K562 (cell line): ENCODE measurements at regions not wholly inside any gene's neighbourhood (a gene's known extent, or its start where the extent isn't known, plus 50 kb on each side); places are given as distances from the start of the nearest gene placed in this dataset.

Experiments
- ATAC-seq: fragments of 200-7000 bp; cut with Tn5 transposase; 3 replicates; pipeline ENCODE4 v1.9.1; 2020; ENCODE audit warnings: moderate library complexity
- BruUV-seq: library from RNA; stranded (reverse); fragments of 400-500 nt; replicated peaks from 2 replicates; lab custom pipeline; 2021; lab: Mats Ljungman, UMichigan
- CTCF ChIA-PET: fragments of 300-600 bp; formaldehyde crosslinking; extraction: SDS; loops from one replicate; lab custom pipeline; 2021; ENCODE audit warnings: low intra/inter-chr PET ratio; lab: Yijun Ruan, JAX
- POLR2A ChIA-PET: fragments of 300-600, 350-650 bp; sonication (Branson Sonifier 250); formaldehyde crosslinking; extraction: SDS; loops from one replicate; lab custom pipeline; 2021; ENCODE audit warnings: antibody characterized with exemption, inconsistent platforms; lab: Yijun Ruan, JAX
- DNase-seq, 4 experiments: peaks; one replicate each; pipeline versions ENCODE4 v3.0.0 to v3.0.0-alpha.2; 2011 to 2018; ENCODE audit warnings: low spot score in 3 of 4, mixed read lengths in 3 of 4; ENCODE audit errors: extremely low read depth in 1 of 4
- FAIRE-seq: peaks from 2 replicates; lab custom pipeline; 2011; peaks lifted over from hg19 to GRCh38; lab: Jason Lieb, UNC
- H2AFZ ChIP-seq: 2 replicates; pipeline ENCODE4 v1.6.0; 2011; ENCODE audit warnings: low read depth, low read length, control low read depth, inconsistent platforms
- H3K27ac ChIP-seq: fragments of 200-600 bp; 3 replicates; pipeline ENCODE4 v1.8.0; 2011; ENCODE audit warnings: low read depth, mild to moderate bottlenecking, control low read depth, inconsistent platforms, low read length, moderate library complexity, mixed read lengths; ENCODE audit errors: extremely low read depth
- H3K27me3 ChIP-seq, 2 experiments: fragments of 300-600 bp in 1 of 2; 2 replicates in 1 of 2; 3 replicates in 1 of 2; pipeline versions ENCODE4 v1.6.0 to v1.8.0; 2011; ENCODE audit warnings: inconsistent platforms in 2 of 2, low read length in 2 of 2, mild to moderate bottlenecking in 1 of 2, mixed read lengths in 1 of 2, moderate library complexity in 1 of 2; ENCODE audit not compliant: control insufficient read depth in 2 of 2, insufficient read depth in 2 of 2
- H3K36me3 ChIP-seq: fragments of 300-600 bp; 3 replicates; pipeline ENCODE4 v1.8.0; 2011; ENCODE audit warnings: mild to moderate bottlenecking, low read length, inconsistent platforms; ENCODE audit not compliant: control insufficient read depth, insufficient read depth
- H3K4me1 ChIP-seq, 2 experiments: fragments of 200-600 bp in 1 of 2; replicated peaks in 1 of 2; 2 replicates in 1 of 2; 3 replicates in 1 of 2; pipeline versions ENCODE4 v1.5.1 to v1.8.0; 2011; ENCODE audit warnings: inconsistent platforms in 2 of 2, low read length in 2 of 2, mild to moderate bottlenecking in 1 of 2, mixed read lengths in 1 of 2, moderate library complexity in 1 of 2; ENCODE audit not compliant: control insufficient read depth in 2 of 2, insufficient read depth in 2 of 2
- H3K4me2 ChIP-seq: 2 replicates; pipeline ENCODE4 v1.6.1; 2011; ENCODE audit warnings: low read length, control low read depth, inconsistent platforms, mixed read lengths; ENCODE audit not compliant: insufficient read depth
- H3K4me3 ChIP-seq: fragments of 200-600 bp; sonication (generic), shearing (Covaris generic); 2 replicates; pipeline ENCODE4 v1.5.1; 2016; ENCODE audit warnings: control low read depth, inconsistent platforms
- H3K79me2 ChIP-seq: fragments of 200-600 bp; 3 replicates; pipeline ENCODE4 v1.8.0; 2011; ENCODE audit warnings: low read length, inconsistent platforms; ENCODE audit not compliant: control insufficient read depth, insufficient read depth
- H3K9ac ChIP-seq, 2 experiments: 2 replicates each; pipeline versions ENCODE4 v1.6.0 to v1.6.1; 2011; ENCODE audit warnings: low read depth in 2 of 2, low read length in 2 of 2, control low read depth in 1 of 2, inconsistent platforms in 1 of 2, mild to moderate bottlenecking in 1 of 2, mixed read lengths in 1 of 2; ENCODE audit not compliant: insufficient read depth in 1 of 2
- H3K9me1 ChIP-seq: one replicate; pipeline ENCODE4 v1.6.0; 2011; ENCODE audit warnings: inconsistent platforms, mild to moderate bottlenecking, low read length, moderate library complexity; ENCODE audit not compliant: control insufficient read depth, insufficient read depth
- H3K9me3 ChIP-seq: replicated peaks from 2 replicates; pipeline ENCODE4 v1.5.1; 2011; ENCODE audit warnings: low read depth, low read length, inconsistent platforms; ENCODE audit not compliant: control insufficient read depth, insufficient read depth
- H4K20me1 ChIP-seq: replicated peaks from 2 replicates; pipeline ENCODE4 v1.6.1; 2011; ENCODE audit warnings: low read length, inconsistent platforms, mixed read lengths; ENCODE audit not compliant: control insufficient read depth, insufficient read depth
- CTBP1 ChIP-seq: fragments of 450-650 bp; IDR thresholded peaks from 2 replicates; pipeline ENCODE4 v1.6.1; 2016; ENCODE audit warnings: borderline replicate concordance
- FOXA3 ChIP-seq, 2 experiments: fragments of 450-650 bp in 1 of 2; sonication (generic) in 1 of 2; formaldehyde crosslinking; IDR thresholded peaks in 1 of 2; conservative IDR thresholded peaks in 1 of 2; 2 replicates each; pipeline versions ENCODE4 v1.4.0 to v1.8.0; 2020 to 2022; ENCODE audit warnings: mild to moderate bottlenecking in 2 of 2, missing genetic modification reagents in 1 of 2
- GTF2E2 ChIP-seq: fragments of 200-800 bp; sonication (Bioruptor generic); IDR thresholded peaks from 2 replicates; pipeline ENCODE4 v1.6.1; 2016; ENCODE audit warnings: missing genetic modification characterization, missing compliant biosample characterization
- HDAC1 ChIP-seq, 2 experiments: fragments of 450-650 bp; IDR thresholded peaks; 2 replicates each; pipeline ENCODE4 v1.6.1; 2016 to 2017; ENCODE audit warnings: inconsistent platforms in 1 of 2, mild to moderate bottlenecking in 1 of 2, moderate library complexity in 1 of 2
- HDAC2 ChIP-seq: fragments of 450-650 bp; IDR thresholded peaks from 2 replicates; pipeline ENCODE4 v1.6.1; 2016; ENCODE audit warnings: mild to moderate bottlenecking
- MLLT1 ChIP-seq, 2 experiments: fragments of 450-650 bp; IDR thresholded peaks; 2 replicates each; pipeline ENCODE4 v1.6.1; 2016
- MTA1 ChIP-seq: fragments of 450-650 bp; IDR thresholded peaks from 2 replicates; pipeline ENCODE4 v1.6.1; 2017; ENCODE audit warnings: borderline replicate concordance
- NCOA2 ChIP-seq, 2 experiments: fragments of 450-650 bp; IDR thresholded peaks; 2 replicates each; pipeline ENCODE4 v1.6.1; 2018; ENCODE audit warnings: mild to moderate bottlenecking in 2 of 2, moderate library complexity in 1 of 2; ENCODE audit not compliant: partially characterized antibody in 2 of 2
- NFE2 ChIP-seq: IDR thresholded peaks from 2 replicates; pipeline ENCODE4 v1.6.1; 2014; ENCODE audit warnings: antibody characterized with exemption, low read depth
- NFIC ChIP-seq: fragments of 450-650 bp; IDR thresholded peaks from 2 replicates; pipeline ENCODE4 v1.6.1; 2017; ENCODE audit warnings: mild to moderate bottlenecking, inconsistent platforms
- NFYB ChIP-seq: IDR thresholded peaks from 2 replicates; pipeline ENCODE4 v1.6.1; 2011; ENCODE audit warnings: mild to moderate bottlenecking, moderate library complexity; ENCODE audit not compliant: insufficient read length; ENCODE audit errors: extremely low read depth
- NR2C1 ChIP-seq, 2 experiments: fragments of 450-650 bp; IDR thresholded peaks; 2 replicates each; pipeline ENCODE4 v1.6.1; 2017; ENCODE audit warnings: mild to moderate bottlenecking in 2 of 2, antibody characterized with exemption in 1 of 2, inconsistent platforms in 1 of 2, missing compliant biosample characterization in 1 of 2, missing genetic modification characterization in 1 of 2
- NR3C1 ChIP-seq: sonication (generic); formaldehyde crosslinking; IDR thresholded peaks from 2 replicates; pipeline ENCODE4 v1.8.1; 2022; ENCODE audit warnings: missing genetic modification reagents
- PHB2 ChIP-seq: fragments of 450-650 bp; IDR thresholded peaks from 2 replicates; pipeline ENCODE4 v1.6.1; 2017; ENCODE audit warnings: low read depth
- PHF20 ChIP-seq: fragments of 450-650 bp; IDR thresholded peaks from 2 replicates; pipeline ENCODE4 v1.6.1; 2018; ENCODE audit not compliant: partially characterized antibody
- RHOXF2B ChIP-seq: fragments of 250-450 bp; sonication (Bioruptor Pico); conservative IDR thresholded peaks from 2 replicates; pipeline ENCODE4 v1.5.1; 2021
- TAF15 ChIP-seq: fragments of 200-400 bp; formaldehyde crosslinking; IDR thresholded peaks from 2 replicates; pipeline ENCODE4 v1.6.1; 2017; ENCODE audit warnings: mild to moderate bottlenecking, low read depth, low read length, moderate library complexity
- USF1 ChIP-seq: sonication (generic); formaldehyde crosslinking; IDR thresholded peaks from 2 replicates; pipeline ENCODE4 v1.9.0; 2022; ENCODE audit warnings: mild to moderate bottlenecking, missing genetic modification reagents
- ZBTB43 ChIP-seq: sonication (generic); formaldehyde crosslinking; IDR thresholded peaks from 2 replicates; pipeline ENCODE4 v1.8.0; 2023; ENCODE audit warnings: mild to moderate bottlenecking, missing genetic modification reagents
- ZNF121 ChIP-seq: sonication (generic); formaldehyde crosslinking; conservative IDR thresholded peaks from 2 replicates; pipeline ENCODE4 v1.8.0; 2022; ENCODE audit warnings: missing genetic modification reagents
- ZNF655 ChIP-seq: fragments of 250-450 bp; sonication (Bioruptor Pico); IDR thresholded peaks from 2 replicates; pipeline ENCODE4 v1.5.0; 2021
- WGBS: fragments of 100-300 bp; shearing (Covaris generic); methylation state at CpG from one replicate; pipeline ENCODE4 v1.1.6; 2016; ENCODE audit warnings: low coverage, mixed read lengths; ENCODE audit not compliant: insufficient coverage; ENCODE audit errors: missing lambda C conversion rate; 5-methylcytosine and 5-hydroxymethylcytosine counted together
- in situ Hi-C: fragments of 300-500 bp; cut with MboI; formaldehyde crosslinking; loops from 4 replicates; pipeline ENCODE4 v1.15.0; 2018; ENCODE audit warnings: inconsistent platforms, mixed read lengths
- intact Hi-C: fragments of 100-400 bp; cut with micrococcal nuclease; formaldehyde crosslinking; loops from 2 replicates; pipeline ENCODE4 v1.14.2; 2022

GRCh38 chr2:173753441-173753840, 211.7 kb downstream of the SP3 start:
- no peaks in the 10 kb centered on the region for H3K36me3 ChIP-seq
- BruUV-seq, result no TSS peak
- H2AFZ ChIP-seq, result no peak overlapping the region
- H3K4me3 ChIP-seq, result no peak overlapping the region
- in situ Hi-C loops, result no loop called here
- H3K9me3 ChIP-seq, result no peaks in the 10 kb centered on the region
- WGBS, result 0% methylated on average over 5 of the region's 5 CpGs
- FAIRE-seq (no peak), DNase-seq (no peak), ATAC-seq (no peak)
- ChIA-PET POLR2A (interaction anchor here (1.0 kb wide), 1 partner anchor 14 kb away, joined by 3 read pairs; no protein-coding TSS in a partner anchor), CTCF (no interaction called here)
- intact Hi-C loops, result no loop called here
- H3K27me3 ChIP-seq, result peaks cover 6 to 33% of the 10 kb centered on the region in 2 experiments; a peak in 4 of 5 replicates
- H3K9me1 ChIP-seq, result no peaks in the 10 kb centered on the region
- no peak overlapping the region for H3K9ac ChIP-seq
- no peaks in the 10 kb centered on the region for H3K79me2 ChIP-seq
- H3K4me1 ChIP-seq, result no peaks in the 10 kb centered on the region
- 0 out of 2 replicates have a peak, but pooled peaks cover 4% of the 10 kb centered on the region for H4K20me1 ChIP-seq
- no peak overlapping the region for H3K27ac ChIP-seq
- H3K4me2 ChIP-seq, result no peak overlapping the region
- TF ChIP-seq GTF2E2 (tag) (no peak), MTA1 (no peak), PHB2 (no peak), CTBP1 (no peak), NFIC (no peak), USF1 (CRISPR knock-in tag) (no peak), ZNF655 (CRISPR knock-in tag) (no peak), NFYB (no peak), HDAC1 (IDR thresholded peaks at IDR 0.05) (no peak), NCOA2 (IDR thresholded peaks at IDR 0.05; ENCODE audit: partially characterized antibody in 2 of 2) (no peak), TAF15 (no peak), RHOXF2B (CRISPR knock-in tag) (no peak), NFE2 (peak; percentile 48; the same call in 1 of the 2 replicates), HDAC2 (no peak), MLLT1 (IDR thresholded peaks at IDR 0.05) (no peak), ZBTB43 (CRISPR knock-in tag) (no peak), FOXA3 (CRISPR knock-in tag; conservative IDR thresholded peaks at IDR 0.05 in 1 of 2, IDR thresholded peaks at IDR 0.05 in 1 of 2) (0 out of 4 replicates have a peak, but pooled peaks of 1 of the 2 experiments have one; percentile 32), PHF20 (no peak), NR3C1 (CRISPR knock-in tag) (no peak), NR2C1 (IDR thresholded peaks at IDR 0.05) (no peak), NR2C1 (tag; IDR thresholded peaks at IDR 0.05) (no peak), ZNF121 (no peak)
